ENCODE measurements at regions not wholly inside any gene's neighbourhood (a gene's known extent, or its start where the extent isn't known, plus 50 kb on each side); places are given as distances from the start of the nearest gene placed in this dataset.

GRCh38 chr12:32997471-32997870 is 100.9 kb upstream of the PKP2 start:
- DNase-seq (ENCODE audit: low spot score in 2 of 2) = no peak
- 53% methylated on average over 8 of the region's 8 CpGs for WGBS

GRCh38 chr12:32995623-32996022 is 99.0 kb upstream of the PKP2 start:
- 22% methylated on average over 2 of the region's 2 CpGs for WGBS
- no peak overlapping the region for H3K4me3 ChIP-seq
- no peaks in the 10 kb centered on the region for H3K4me1 ChIP-seq
- no peak overlapping the region for H3K27ac ChIP-seq
- DNase-seq (ENCODE audit: low spot score in 2 of 2) = no peak
- no peaks in the 10 kb centered on the region for H3K9me3 ChIP-seq
- TF ChIP-seq EP300 (IDR thresholded peaks at IDR 0.05) (no peak), POLR2A (IDR thresholded peaks at IDR 0.05) (no peak), POLR2AphosphoS5 (IDR thresholded peaks at IDR 0.05) (no peak)
- TF ChIP-seq, protein P1, sequence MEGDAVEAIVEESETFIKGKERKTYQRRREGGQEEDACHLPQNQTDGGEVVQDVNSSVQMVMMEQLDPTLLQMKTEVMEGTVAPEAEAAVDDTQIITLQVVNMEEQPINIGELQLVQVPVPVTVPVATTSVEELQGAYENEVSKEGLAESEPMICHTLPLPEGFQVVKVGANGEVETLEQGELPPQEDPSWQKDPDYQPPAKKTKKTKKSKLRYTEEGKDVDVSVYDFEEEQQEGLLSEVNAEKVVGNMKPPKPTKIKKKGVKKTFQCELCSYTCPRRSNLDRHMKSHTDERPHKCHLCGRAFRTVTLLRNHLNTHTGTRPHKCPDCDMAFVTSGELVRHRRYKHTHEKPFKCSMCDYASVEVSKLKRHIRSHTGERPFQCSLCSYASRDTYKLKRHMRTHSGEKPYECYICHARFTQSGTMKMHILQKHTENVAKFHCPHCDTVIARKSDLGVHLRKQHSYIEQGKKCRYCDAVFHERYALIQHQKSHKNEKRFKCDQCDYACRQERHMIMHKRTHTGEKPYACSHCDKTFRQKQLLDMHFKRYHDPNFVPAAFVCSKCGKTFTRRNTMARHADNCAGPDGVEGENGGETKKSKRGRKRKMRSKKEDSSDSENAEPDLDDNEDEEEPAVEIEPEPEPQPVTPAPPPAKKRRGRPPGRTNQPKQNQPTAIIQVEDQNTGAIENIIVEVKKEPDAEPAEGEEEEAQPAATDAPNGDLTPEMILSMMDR (IDR thresholded peaks at IDR 0.05) = no peak
- H3K36me3 ChIP-seq = no peaks in the 10 kb centered on the region
- no peaks in the 10 kb centered on the region for H3K27me3 ChIP-seq

More at GRCh38 chr12:32997471-32997870, 100.9 kb upstream of the PKP2 start:
- Histone ChIP-seq H3K36me3 (no peaks in the 10 kb centered on the region), H3K9me3 (no peaks in the 10 kb centered on the region), H3K27me3 (no peaks in the 10 kb centered on the region), H3K4me1 (no peaks in the 10 kb centered on the region), H3K4me3 (no peak overlapping the region), H3K27ac (no peak overlapping the region)
- no peak for TF ChIP-seq EP300 (IDR thresholded peaks at IDR 0.05)

- TF ChIP-seq POLR2A (IDR thresholded peaks at IDR 0.05) (no peak), EP300 (IDR thresholded peaks at IDR 0.05) (no peak), POLR2AphosphoS5 (IDR thresholded peaks at IDR 0.05) (no peak)
- TF ChIP-seq, protein P1 (IDR thresholded peaks at IDR 0.05) = no peak
- 24% methylated on average over 4 of the region's 4 CpGs for whole genome bisulfite sequencing
- Histone ChIP-seq H3K27ac (no peak overlapping the region), H3K36me3 (no peaks in the 10 kb centered on the region), H3K4me1 (no peaks in the 10 kb centered on the region), H3K4me3 (no peak overlapping the region), H3K9me3 (no peaks in the 10 kb centered on the region), H3K27me3 (no peaks in the 10 kb centered on the region)
- no peak for DNase-seq (ENCODE audit: low spot score in 2 of 2)
Observed at GRCh38 chr12:32993404-32993803, 96.8 kb upstream of the PKP2 start.

- no peak for DNase-seq (ENCODE audit: low spot score in 2 of 2)
- H3K9me3 ChIP-seq = no peaks in the 10 kb centered on the region
- H3K27me3 ChIP-seq = no peaks in the 10 kb centered on the region
- H3K27ac ChIP-seq = no peak overlapping the region
- no peaks in the 10 kb centered on the region for H3K4me1 ChIP-seq
- no peak overlapping the region for H3K4me3 ChIP-seq
- H3K36me3 ChIP-seq = no peaks in the 10 kb centered on the region
- no peak for TF ChIP-seq EP300 (IDR thresholded peaks at IDR 0.05)
- no peak for TF ChIP-seq POLR2A (IDR thresholded peaks at IDR 0.05)
- TF ChIP-seq POLR2AphosphoS5 (IDR thresholded peaks at IDR 0.05) = no peak
- TF ChIP-seq, protein P1 (IDR thresholded peaks at IDR 0.05) = no peak
Observed at GRCh38 chr12:32989705-32990104, 93.1 kb upstream of the PKP2 start.

- H3K27ac ChIP-seq = no peak overlapping the region
- H3K9me3 ChIP-seq = no peaks in the 10 kb centered on the region
- WGBS = 39% methylated on average over 4 of the region's 4 CpGs
- H3K4me1 ChIP-seq = no peaks in the 10 kb centered on the region
- TF ChIP-seq POLR2A (IDR thresholded peaks at IDR 0.05) (no peak), POLR2AphosphoS5 (IDR thresholded peaks at IDR 0.05) (no peak)
- TF ChIP-seq, protein P1 (IDR thresholded peaks at IDR 0.05) = no peak
- DNase-seq (ENCODE audit: low spot score in 2 of 2) = no peak
- H3K4me3 ChIP-seq = no peak overlapping the region
- no peaks in the 10 kb centered on the region for H3K36me3 ChIP-seq
- no peaks in the 10 kb centered on the region for H3K27me3 ChIP-seq
Observed at GRCh38 chr12:32988982-32989381, 92.4 kb upstream of the PKP2 start.

DNA sequence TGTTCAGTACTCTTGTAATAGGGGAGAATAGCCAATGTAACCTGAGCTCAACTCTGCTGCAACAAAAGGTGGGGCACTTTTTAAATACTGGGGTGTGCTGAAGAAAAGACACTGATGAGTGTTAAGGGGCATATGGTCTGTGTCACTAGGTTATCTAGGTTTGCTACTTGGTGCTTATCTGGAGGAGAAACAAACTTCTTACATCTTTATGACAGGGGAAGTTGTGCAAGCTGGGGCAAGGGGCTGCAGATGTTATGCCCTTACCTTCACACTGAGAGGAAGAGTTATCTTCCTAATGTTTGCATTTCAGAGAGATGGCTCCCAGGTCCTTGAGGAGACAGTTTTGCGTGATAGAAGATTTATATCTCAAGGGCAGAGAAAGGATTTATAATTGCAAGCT is 90.9 kb upstream of the PKP2 start:
- H3K27me3 ChIP-seq = no peaks in the 10 kb centered on the region
- H3K4me1 ChIP-seq = no peaks in the 10 kb centered on the region
- WGBS = 67% methylated on average over 1 of the region's 1 CpG
- no peak overlapping the region for H3K4me3 ChIP-seq
- no peaks in the 10 kb centered on the region for H3K36me3 ChIP-seq
- H3K9me3 ChIP-seq = no peaks in the 10 kb centered on the region
- H3K27ac ChIP-seq = no peak overlapping the region
- TF ChIP-seq POLR2A (IDR thresholded peaks at IDR 0.05) = no peak
- no peak for TF ChIP-seq EP300 (IDR thresholded peaks at IDR 0.05)
- DNase-seq (ENCODE audit: low spot score in 2 of 2) = no peak

Data from suprapubic skin (tissue), 4 donors.